B cell (primary cell): ENCODE measurements at regions not wholly inside any gene's neighbourhood (a gene's known extent, or its start where the extent isn't known, plus 50 kb on each side); places are given as distances from the start of the nearest gene placed in this dataset.

Experiments
- ATAC-seq: fragments of 200-7000 bp; cut with Tn5 transposase; one replicate; pipeline ENCODE4 v1.10.0; 2021; ENCODE audit warnings: low read depth, mild to moderate bottlenecking, moderate number of reproducible peaks, moderate library complexity
- CTCF ChIA-PET: fragments of 350-600 bp; sonication (Branson Sonifier 250); formaldehyde crosslinking; loops from one replicate; lab custom pipeline; 2021; ENCODE audit warnings: antibody characterized with exemption, inconsistent platforms; lab: Charles Lee
- POLR2A ChIA-PET: fragments of 350-600 bp; sonication (Branson Sonifier 250); formaldehyde crosslinking; loops from one replicate; lab custom pipeline; 2021; ENCODE audit warnings: antibody characterized with exemption; lab: Charles Lee
- DNase-seq: peaks from one replicate; pipeline ENCODE4 v3.0.0; 2013
- H2AFZ ChIP-seq: 2 replicates; pipeline ENCODE4 v1.6.1; 2012; ENCODE audit warnings: mild to moderate bottlenecking, low read depth, low read length; ENCODE audit not compliant: insufficient read depth, poor library complexity, severe bottlenecking
- H3K27ac ChIP-seq, 2 donors: 1 replicate in 1 of 2; 2 replicates in 1 of 2; pipeline ENCODE4 v1.5.1; 2012 to 2013; ENCODE audit warnings: low read length in 2 of 2, mild to moderate bottlenecking in 2 of 2, moderate library complexity in 1 of 2
- H3K27me3 ChIP-seq, 4 experiments: fragments of 200-600 bp in 1 of 4; sonication (generic) in 1 of 4; replicated peaks in 1 of 4; 1 replicate in 2 of 4; 2 replicates in 2 of 4; pipeline versions ENCODE4 v1.6.1 to v1.7.0; 2013 to 2016; ENCODE audit warnings: low read length in 3 of 4, mild to moderate bottlenecking in 2 of 4, mixed read lengths in 1 of 4, moderate library complexity in 1 of 4; ENCODE audit not compliant: insufficient read depth in 4 of 4, control insufficient read depth in 3 of 4; ENCODE audit errors: control extremely low read depth in 1 of 4
- H3K36me3 ChIP-seq, 2 experiments: replicated peaks in 1 of 2; 1 replicate in 1 of 2; 2 replicates in 1 of 2; pipeline versions ENCODE4 v1.6.1 to v1.7.1; 2013; ENCODE audit warnings: low read length in 1 of 2; ENCODE audit not compliant: insufficient read depth in 2 of 2, control insufficient read depth in 1 of 2; ENCODE audit errors: control extremely low read depth in 1 of 2, extremely low read depth in 1 of 2
- H3K4me1 ChIP-seq, 2 donors: fragments of 200-600 bp in 1 of 2; sonication (generic) in 1 of 2; 1 replicate in 1 of 2; 2 replicates in 1 of 2; pipeline versions ENCODE4 v1.5.1 to v1.6.1; 2013 to 2017; ENCODE audit warnings: low read length in 2 of 2; ENCODE audit not compliant: control insufficient read depth in 2 of 2, insufficient read depth in 2 of 2
- H3K4me2 ChIP-seq: replicated peaks from 2 replicates; pipeline ENCODE3; 2012; ENCODE audit warnings: mild to moderate bottlenecking, low read depth, low read length; ENCODE audit not compliant: poor library complexity, severe bottlenecking
- H3K4me3 ChIP-seq, 5 experiments: fragments of 200-600 bp in 1 of 5; sonication (generic) in 1 of 5; 1 replicate in 3 of 5; 2 replicates in 2 of 5; pipeline versions ENCODE4 v1.5.1 to v1.7.0; 2011 to 2016; ENCODE audit warnings: low read length in 4 of 5, mild to moderate bottlenecking in 4 of 5, low read depth in 2 of 5, control low read depth in 1 of 5, moderate library complexity in 1 of 5; ENCODE audit not compliant: insufficient read depth in 1 of 5; ENCODE audit errors: control extremely low read depth in 1 of 5, extremely low read depth in 1 of 5
- H3K79me2 ChIP-seq: fragments of 200-600 bp; sonication (generic); one replicate; pipeline ENCODE4 v1.6.0; 2016; ENCODE audit warnings: low read length; ENCODE audit not compliant: control insufficient read depth, insufficient read depth
- H3K9ac ChIP-seq: fragments of 200-600 bp; sonication (generic); 2 replicates; pipeline ENCODE4 v1.6.1; 2017; ENCODE audit warnings: mild to moderate bottlenecking, low read length, moderate library complexity
- H3K9me3 ChIP-seq, 3 donors: one replicate each; pipeline versions ENCODE4 v1.6.1 to v1.7.1; 2013; ENCODE audit warnings: low read length in 2 of 3; ENCODE audit not compliant: control insufficient read depth in 2 of 3, insufficient read depth in 1 of 3; ENCODE audit errors: control extremely low read depth in 1 of 3
- H4K20me1 ChIP-seq: 2 replicates; pipeline ENCODE4 v1.6.0; 2012; ENCODE audit warnings: mild to moderate bottlenecking, low read length; ENCODE audit not compliant: insufficient read depth, control insufficient read depth, poor library complexity, severe bottlenecking
- H3K27ac Mint-ChIP-seq: one replicate; pipeline ENCODE4 v1.8.0; 2021; ENCODE audit warnings: mixed read lengths
- H3K27me3 Mint-ChIP-seq: one replicate; pipeline ENCODE4 v1.8.0; 2021; ENCODE audit warnings: mixed read lengths
- H3K4me1 Mint-ChIP-seq: one replicate; pipeline ENCODE4 v1.8.0; 2021; ENCODE audit warnings: mixed read lengths
- H3K4me3 Mint-ChIP-seq: one replicate; pipeline ENCODE4 v1.8.0; 2021; ENCODE audit warnings: mixed read lengths
- H3K9me3 Mint-ChIP-seq: one replicate; pipeline ENCODE4 v1.8.0; 2022; ENCODE audit warnings: mixed read lengths; ENCODE audit not compliant: insufficient read depth
- EZH2 ChIP-seq: IDR thresholded peaks from 2 replicates; pipeline ENCODE4 v1.6.1; 2012; ENCODE audit warnings: borderline replicate concordance, low read depth, mild to moderate bottlenecking, moderate library complexity, low read length; ENCODE audit not compliant: insufficient read depth, poor library complexity, severe bottlenecking
- WGBS: methylation state at CpG from one replicate; pipeline ENCODE4 v1.1.5; 2013; ENCODE audit warnings: missing lambda C conversion rate; ENCODE audit not compliant: insufficient coverage; 5-methylcytosine and 5-hydroxymethylcytosine counted together
- intact Hi-C: fragments of 100-400 bp; cut with micrococcal nuclease; formaldehyde crosslinking; loops from one replicate; pipeline ENCODE4 v1.10.0; 2022
- TF ChIP-seq, protein P1 (sequence below): fragments of 200-600 bp; IDR thresholded peaks from one replicate; pipeline ENCODE4 v1.8.0; 2022; ENCODE audit warnings: antibody characterized with exemption, mild to moderate bottlenecking

DNA sequence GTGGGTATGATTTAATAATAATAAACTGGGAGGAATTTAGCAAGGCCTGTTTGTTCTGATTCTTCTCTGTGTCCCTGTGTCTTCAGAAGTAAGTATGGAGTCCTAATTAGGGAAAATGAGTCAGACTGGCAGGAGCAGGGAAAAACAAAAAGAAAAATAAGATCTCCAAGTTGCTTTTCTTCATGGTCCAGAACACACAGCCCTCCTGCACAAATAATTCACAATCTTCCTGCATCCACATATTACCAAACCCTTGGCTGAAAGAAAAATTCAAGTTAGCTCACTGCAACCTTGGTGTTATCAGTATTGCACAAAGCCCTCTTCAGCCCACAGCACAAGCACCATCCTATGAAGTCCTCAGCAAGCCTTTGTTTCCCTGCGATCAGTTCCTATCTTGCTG lies 142.0 kb upstream of the LAMA2 start:
- no peak overlapping the region for H3K9ac ChIP-seq
- H2AFZ ChIP-seq, result no peak overlapping the region
- POLR2A ChIA-PET, result no interaction called here
- H3K79me2 ChIP-seq, result no peaks in the 10 kb centered on the region
- DNase-seq (no peak), ATAC-seq (no peak)
- no peaks in the 10 kb centered on the region for H4K20me1 ChIP-seq
- intact Hi-C loops, result no loop called here
- no peaks in the 10 kb centered on the region for H3K36me3 ChIP-seq
- Mint-ChIP-seq H3K4me3 (no peak overlapping the region), H3K9me3 (no peaks in the 10 kb centered on the region), H3K4me1 (no peaks in the 10 kb centered on the region), H3K27ac (no peak overlapping the region), H3K27me3 (no peaks in the 10 kb centered on the region)
- H3K4me1 ChIP-seq, result no peaks in the 10 kb centered on the region
- no peak overlapping the region for H3K4me3 ChIP-seq
- WGBS, result no CpG with 5 or more reads among the region's 1 CpG
- no peak overlapping the region for H3K4me2 ChIP-seq
- H3K9me3 ChIP-seq, result no peaks in the 10 kb centered on the region
- CTCF ChIA-PET, result no interaction called here
- TF ChIP-seq, protein P1, sequence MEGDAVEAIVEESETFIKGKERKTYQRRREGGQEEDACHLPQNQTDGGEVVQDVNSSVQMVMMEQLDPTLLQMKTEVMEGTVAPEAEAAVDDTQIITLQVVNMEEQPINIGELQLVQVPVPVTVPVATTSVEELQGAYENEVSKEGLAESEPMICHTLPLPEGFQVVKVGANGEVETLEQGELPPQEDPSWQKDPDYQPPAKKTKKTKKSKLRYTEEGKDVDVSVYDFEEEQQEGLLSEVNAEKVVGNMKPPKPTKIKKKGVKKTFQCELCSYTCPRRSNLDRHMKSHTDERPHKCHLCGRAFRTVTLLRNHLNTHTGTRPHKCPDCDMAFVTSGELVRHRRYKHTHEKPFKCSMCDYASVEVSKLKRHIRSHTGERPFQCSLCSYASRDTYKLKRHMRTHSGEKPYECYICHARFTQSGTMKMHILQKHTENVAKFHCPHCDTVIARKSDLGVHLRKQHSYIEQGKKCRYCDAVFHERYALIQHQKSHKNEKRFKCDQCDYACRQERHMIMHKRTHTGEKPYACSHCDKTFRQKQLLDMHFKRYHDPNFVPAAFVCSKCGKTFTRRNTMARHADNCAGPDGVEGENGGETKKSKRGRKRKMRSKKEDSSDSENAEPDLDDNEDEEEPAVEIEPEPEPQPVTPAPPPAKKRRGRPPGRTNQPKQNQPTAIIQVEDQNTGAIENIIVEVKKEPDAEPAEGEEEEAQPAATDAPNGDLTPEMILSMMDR, result no peak
- TF ChIP-seq EZH2, result no peak
- H3K27me3 ChIP-seq, result no peaks in the 10 kb centered on the region
- no peak overlapping the region for H3K27ac ChIP-seq

GRCh38 chr6:128739112-128739511 lies 143.8 kb upstream of the LAMA2 start:
- POLR2A ChIA-PET, result no interaction called here
- no peaks in the 10 kb centered on the region for H3K27me3 ChIP-seq
- H4K20me1 ChIP-seq, result no peaks in the 10 kb centered on the region
- H2AFZ ChIP-seq, result no peak overlapping the region
- Mint-ChIP-seq H3K4me3 (no peak overlapping the region), H3K9me3 (no peaks in the 10 kb centered on the region), H3K27ac (no peak overlapping the region), H3K4me1 (no peaks in the 10 kb centered on the region), H3K27me3 (no peaks in the 10 kb centered on the region)
- H3K36me3 ChIP-seq, result no peaks in the 10 kb centered on the region
- intact Hi-C loops, result no loop called here
- no peaks in the 10 kb centered on the region for H3K4me1 ChIP-seq
- TF ChIP-seq, protein P1, result no peak
- TF ChIP-seq EZH2, result no peak
- WGBS, result 40% methylated on average over 1 of the region's 2 CpGs
- H3K79me2 ChIP-seq, result no peaks in the 10 kb centered on the region
- no peak overlapping the region for H3K4me3 ChIP-seq
- H3K4me2 ChIP-seq, result no peak overlapping the region
- ATAC-seq, result no peak
- CTCF ChIA-PET, result no interaction called here
- H3K9ac ChIP-seq, result no peak overlapping the region
- no peak overlapping the region for H3K27ac ChIP-seq
- DNase-seq, result no peak
- H3K9me3 ChIP-seq, result no peaks in the 10 kb centered on the region
